HepG2 (cell line): ENCODE measurements at regions not wholly inside any gene's neighbourhood (a gene's known extent, or its start where the extent isn't known, plus 50 kb on each side); places are given as distances from the start of the nearest gene placed in this dataset.

ENCODE experiments used
- ATF7 ChIP-seq, 2 experiments: fragments of 450-650 bp in 1 of 2; sonication (generic) in 1 of 2; formaldehyde crosslinking in 1 of 2; IDR thresholded peaks; 2 replicates each; pipeline versions ENCODE4 v1.4.0 to v1.6.1; 2016 to 2020; ENCODE audit warnings: antibody characterized with exemption in 1 of 2, mild to moderate bottlenecking in 1 of 2, missing genetic modification reagents in 1 of 2
- KAT7 ChIP-seq: IDR thresholded peaks from 2 replicates; pipeline ENCODE4 v1.6.1; 2018; ENCODE audit warnings: borderline replicate concordance, missing compliant biosample characterization
- KLF9 ChIP-seq: IDR thresholded peaks from 2 replicates; pipeline ENCODE4 v1.6.1; 2016; ENCODE audit warnings: low read depth
- MEIS2 ChIP-seq: sonication (generic); formaldehyde crosslinking; IDR thresholded peaks from 2 replicates; pipeline ENCODE4 v1.9.0; 2021; ENCODE audit warnings: mild to moderate bottlenecking, missing genetic modification reagents
- MIER2 ChIP-seq: IDR thresholded peaks from 2 replicates; pipeline ENCODE4 v1.6.1; 2016; ENCODE audit warnings: missing biosample characterization, missing genetic modification reagents
- ONECUT2 ChIP-seq: sonication (generic); formaldehyde crosslinking; IDR thresholded peaks from 2 replicates; pipeline ENCODE4 v1.4.0; 2020; ENCODE audit warnings: missing genetic modification reagents
- RBM39 ChIP-seq: fragments of 200-400 bp; formaldehyde crosslinking; IDR thresholded peaks from one replicate; pipeline ENCODE4 v1.6.1; 2018; ENCODE audit warnings: antibody characterized with exemption, mild to moderate bottlenecking, low read depth, low read length; ENCODE audit not compliant: poor library complexity, severe bottlenecking
- SNAI1 ChIP-seq: sonication (generic); formaldehyde crosslinking; IDR thresholded peaks from 2 replicates; pipeline ENCODE4 v1.5.0; 2020; ENCODE audit warnings: mild to moderate bottlenecking, missing genetic modification reagents, borderline replicate concordance
- ZSCAN20 ChIP-seq: sonication (generic); formaldehyde crosslinking; IDR thresholded peaks from 2 replicates; pipeline ENCODE4 v1.4.0; 2020; ENCODE audit warnings: missing genetic modification reagents, mild to moderate bottlenecking, borderline replicate concordance
- TF ChIP-seq, protein P1 (sequence below): sonication (generic); formaldehyde crosslinking; IDR thresholded peaks from 2 replicates; pipeline ENCODE4 v1.4.0; 2020; ENCODE audit warnings: missing genetic modification reagents
- TF ChIP-seq, protein P2 (sequence below): sonication (generic); formaldehyde crosslinking; IDR thresholded peaks from 2 replicates; pipeline ENCODE4 v1.4.0; 2020; ENCODE audit warnings: missing genetic modification reagents
- TF ChIP-seq, protein P3 (sequence below): sonication (generic); formaldehyde crosslinking; IDR thresholded peaks from 2 replicates; pipeline ENCODE4 v1.4.0; 2020; ENCODE audit warnings: missing genetic modification reagents
- TF ChIP-seq, protein P4 (sequence below): IDR thresholded peaks from 2 replicates; pipeline ENCODE4 v1.6.1; 2016; ENCODE audit warnings: low read depth
- TF ChIP-seq, protein P5 (sequence below): sonication (generic); formaldehyde crosslinking; IDR thresholded peaks from 2 replicates; pipeline ENCODE4 v1.5.0; 2020; ENCODE audit warnings: mild to moderate bottlenecking, missing genetic modification reagents, borderline replicate concordance

DNA sequence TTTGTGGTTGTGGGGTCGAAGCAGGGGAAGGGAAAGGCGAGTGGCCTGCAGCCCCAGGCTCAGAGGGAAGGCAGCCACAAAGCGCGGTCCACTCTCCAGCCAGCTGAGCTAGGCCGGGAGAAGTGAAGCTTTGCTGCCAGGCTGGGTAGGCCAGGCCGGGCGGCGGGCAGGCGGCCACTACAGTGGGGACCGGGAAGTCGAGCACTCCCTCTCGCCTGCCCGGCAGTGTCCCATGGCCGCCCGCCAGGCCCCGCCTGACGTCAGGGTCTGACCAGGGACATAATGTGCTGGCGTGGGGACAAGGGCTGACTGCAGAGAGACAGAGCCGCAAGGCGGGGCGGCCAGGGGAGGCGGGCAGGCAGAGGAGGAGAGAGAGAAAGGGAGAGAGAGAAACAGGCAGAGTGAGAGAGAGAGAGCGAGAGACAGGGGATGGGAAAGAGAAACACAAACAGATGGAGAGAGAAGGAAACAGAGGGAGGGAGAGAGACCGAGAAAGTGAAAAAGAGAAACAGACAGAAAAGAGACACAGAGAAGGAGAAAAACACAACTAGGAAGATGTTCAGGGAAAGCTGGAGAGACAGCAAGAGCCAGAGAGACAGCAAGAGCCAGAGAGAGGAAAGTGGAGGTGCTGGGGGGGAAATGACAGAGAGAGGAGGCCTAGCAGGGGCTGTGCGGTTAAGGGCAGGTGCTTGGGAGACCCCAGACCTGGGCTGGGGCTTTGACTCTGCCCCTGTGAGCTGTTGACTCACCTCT lies 94.5 kb upstream of the PTPN1 start (continued):
- TF ChIP-seq, protein P1, sequence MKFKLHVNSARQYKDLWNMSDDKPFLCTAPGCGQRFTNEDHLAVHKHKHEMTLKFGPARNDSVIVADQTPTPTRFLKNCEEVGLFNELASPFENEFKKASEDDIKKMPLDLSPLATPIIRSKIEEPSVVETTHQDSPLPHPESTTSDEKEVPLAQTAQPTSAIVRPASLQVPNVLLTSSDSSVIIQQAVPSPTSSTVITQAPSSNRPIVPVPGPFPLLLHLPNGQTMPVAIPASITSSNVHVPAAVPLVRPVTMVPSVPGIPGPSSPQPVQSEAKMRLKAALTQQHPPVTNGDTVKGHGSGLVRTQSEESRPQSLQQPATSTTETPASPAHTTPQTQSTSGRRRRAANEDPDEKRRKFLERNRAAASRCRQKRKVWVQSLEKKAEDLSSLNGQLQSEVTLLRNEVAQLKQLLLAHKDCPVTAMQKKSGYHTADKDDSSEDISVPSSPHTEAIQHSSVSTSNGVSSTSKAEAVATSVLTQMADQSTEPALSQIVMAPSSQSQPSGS (CRISPR knock-in tag) = peak; percentile 75; the same call in 1 of the 2 replicates
- TF ChIP-seq SNAI1 = peak; percentile 25; the same call in 1 of the 2 replicates
- TF ChIP-seq ZSCAN20 (CRISPR knock-in tag) = 0 out of 2 replicates have a peak, but pooled peaks have one; percentile 63
- TF ChIP-seq, protein P2, sequence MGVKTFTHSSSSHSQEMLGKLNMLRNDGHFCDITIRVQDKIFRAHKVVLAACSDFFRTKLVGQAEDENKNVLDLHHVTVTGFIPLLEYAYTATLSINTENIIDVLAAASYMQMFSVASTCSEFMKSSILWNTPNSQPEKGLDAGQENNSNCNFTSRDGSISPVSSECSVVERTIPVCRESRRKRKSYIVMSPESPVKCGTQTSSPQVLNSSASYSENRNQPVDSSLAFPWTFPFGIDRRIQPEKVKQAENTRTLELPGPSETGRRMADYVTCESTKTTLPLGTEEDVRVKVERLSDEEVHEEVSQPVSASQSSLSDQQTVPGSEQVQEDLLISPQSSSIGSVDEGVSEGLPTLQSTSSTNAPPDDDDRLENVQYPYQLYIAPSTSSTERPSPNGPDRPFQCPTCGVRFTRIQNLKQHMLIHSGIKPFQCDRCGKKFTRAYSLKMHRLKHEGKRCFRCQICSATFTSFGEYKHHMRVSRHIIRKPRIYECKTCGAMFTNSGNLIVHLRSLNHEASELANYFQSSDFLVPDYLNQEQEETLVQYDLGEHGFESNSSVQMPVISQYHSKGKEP (CRISPR knock-in tag) = peak; percentile 15; the same call in 1 of the 2 replicates
- TF ChIP-seq ATF7 (IDR thresholded peaks at IDR 0.05) = peak; percentile 44; the same call in 1 of the 2 replicates
- TF ChIP-seq ATF7 (CRISPR knock-in tag; IDR thresholded peaks at IDR 0.05) = peak; percentile 65; the same call in 1 of the 2 replicates
- TF ChIP-seq, protein P3, sequence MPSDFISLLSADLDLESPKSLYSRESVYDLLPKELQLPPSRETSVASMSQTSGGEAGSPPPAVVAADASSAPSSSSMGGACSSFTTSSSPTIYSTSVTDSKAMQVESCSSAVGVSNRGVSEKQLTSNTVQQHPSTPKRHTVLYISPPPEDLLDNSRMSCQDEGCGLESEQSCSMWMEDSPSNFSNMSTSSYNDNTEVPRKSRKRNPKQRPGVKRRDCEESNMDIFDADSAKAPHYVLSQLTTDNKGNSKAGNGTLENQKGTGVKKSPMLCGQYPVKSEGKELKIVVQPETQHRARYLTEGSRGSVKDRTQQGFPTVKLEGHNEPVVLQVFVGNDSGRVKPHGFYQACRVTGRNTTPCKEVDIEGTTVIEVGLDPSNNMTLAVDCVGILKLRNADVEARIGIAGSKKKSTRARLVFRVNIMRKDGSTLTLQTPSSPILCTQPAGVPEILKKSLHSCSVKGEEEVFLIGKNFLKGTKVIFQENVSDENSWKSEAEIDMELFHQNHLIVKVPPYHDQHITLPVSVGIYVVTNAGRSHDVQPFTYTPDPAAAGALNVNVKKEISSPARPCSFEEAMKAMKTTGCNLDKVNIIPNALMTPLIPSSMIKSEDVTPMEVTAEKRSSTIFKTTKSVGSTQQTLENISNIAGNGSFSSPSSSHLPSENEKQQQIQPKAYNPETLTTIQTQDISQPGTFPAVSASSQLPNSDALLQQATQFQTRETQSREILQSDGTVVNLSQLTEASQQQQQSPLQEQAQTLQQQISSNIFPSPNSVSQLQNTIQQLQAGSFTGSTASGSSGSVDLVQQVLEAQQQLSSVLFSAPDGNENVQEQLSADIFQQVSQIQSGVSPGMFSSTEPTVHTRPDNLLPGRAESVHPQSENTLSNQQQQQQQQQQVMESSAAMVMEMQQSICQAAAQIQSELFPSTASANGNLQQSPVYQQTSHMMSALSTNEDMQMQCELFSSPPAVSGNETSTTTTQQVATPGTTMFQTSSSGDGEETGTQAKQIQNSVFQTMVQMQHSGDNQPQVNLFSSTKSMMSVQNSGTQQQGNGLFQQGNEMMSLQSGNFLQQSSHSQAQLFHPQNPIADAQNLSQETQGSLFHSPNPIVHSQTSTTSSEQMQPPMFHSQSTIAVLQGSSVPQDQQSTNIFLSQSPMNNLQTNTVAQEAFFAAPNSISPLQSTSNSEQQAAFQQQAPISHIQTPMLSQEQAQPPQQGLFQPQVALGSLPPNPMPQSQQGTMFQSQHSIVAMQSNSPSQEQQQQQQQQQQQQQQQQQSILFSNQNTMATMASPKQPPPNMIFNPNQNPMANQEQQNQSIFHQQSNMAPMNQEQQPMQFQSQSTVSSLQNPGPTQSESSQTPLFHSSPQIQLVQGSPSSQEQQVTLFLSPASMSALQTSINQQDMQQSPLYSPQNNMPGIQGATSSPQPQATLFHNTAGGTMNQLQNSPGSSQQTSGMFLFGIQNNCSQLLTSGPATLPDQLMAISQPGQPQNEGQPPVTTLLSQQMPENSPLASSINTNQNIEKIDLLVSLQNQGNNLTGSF (CRISPR knock-in tag) = peak; percentile 54; the same call in 1 of the 2 replicates
- TF ChIP-seq RBM39 = peak; percentile 43
- peak; percentile 75; the same call in 1 of the 2 replicates for TF ChIP-seq MIER2 (CRISPR knock-in tag)
- peak; percentile 44; the same call in 1 of the 2 replicates for TF ChIP-seq KAT7
- no peak for TF ChIP-seq KLF9 (CRISPR knock-in tag)
- TF ChIP-seq, protein P4, sequence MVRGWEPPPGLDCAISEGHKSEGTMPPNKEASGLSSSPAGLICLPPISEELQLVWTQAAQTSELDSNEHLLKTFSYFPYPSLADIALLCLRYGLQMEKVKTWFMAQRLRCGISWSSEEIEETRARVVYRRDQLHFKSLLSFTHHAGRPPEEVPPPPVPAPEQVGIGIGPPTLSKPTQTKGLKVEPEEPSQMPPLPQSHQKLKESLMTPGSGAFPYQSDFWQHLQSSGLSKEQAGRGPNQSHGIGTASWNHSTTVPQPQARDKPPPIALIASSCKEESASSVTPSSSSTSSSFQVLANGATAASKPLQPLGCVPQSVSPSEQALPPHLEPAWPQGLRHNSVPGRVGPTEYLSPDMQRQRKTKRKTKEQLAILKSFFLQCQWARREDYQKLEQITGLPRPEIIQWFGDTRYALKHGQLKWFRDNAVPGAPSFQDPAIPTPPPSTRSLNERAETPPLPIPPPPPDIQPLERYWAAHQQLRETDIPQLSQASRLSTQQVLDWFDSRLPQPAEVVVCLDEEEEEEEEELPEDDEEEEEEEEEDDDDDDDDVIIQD (CRISPR knock-in tag) = peak; percentile 59; the same call in 1 of the 2 replicates
- TF ChIP-seq, protein P5, sequence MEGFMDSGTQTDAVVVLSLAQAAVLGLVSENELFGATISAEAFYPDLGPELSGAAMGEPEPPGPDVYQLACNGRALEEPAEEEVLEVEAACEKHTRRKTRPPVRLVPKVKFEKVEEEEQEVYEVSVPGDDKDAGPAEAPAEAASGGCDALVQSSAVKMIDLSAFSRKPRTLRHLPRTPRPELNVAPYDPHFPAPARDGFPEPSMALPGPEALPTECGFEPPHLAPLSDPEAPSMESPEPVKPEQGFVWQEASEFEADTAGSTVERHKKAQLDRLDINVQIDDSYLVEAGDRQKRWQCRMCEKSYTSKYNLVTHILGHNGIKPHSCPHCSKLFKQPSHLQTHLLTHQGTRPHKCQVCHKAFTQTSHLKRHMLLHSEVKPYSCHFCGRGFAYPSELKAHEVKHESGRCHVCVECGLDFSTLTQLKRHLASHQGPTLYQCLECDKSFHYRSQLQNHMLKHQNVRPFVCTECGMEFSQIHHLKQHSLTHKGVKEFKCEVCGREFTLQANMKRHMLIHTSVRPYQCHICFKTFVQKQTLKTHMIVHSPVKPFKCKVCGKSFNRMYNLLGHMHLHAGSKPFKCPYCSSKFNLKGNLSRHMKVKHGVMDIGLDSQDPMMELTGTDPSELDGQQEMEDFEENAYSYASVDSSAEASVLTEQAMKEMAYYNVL (CRISPR knock-in tag) = peak; percentile 99
- TF ChIP-seq ONECUT2 (CRISPR knock-in tag) = peak; percentile 34; the same call in 1 of the 2 replicates
- TF ChIP-seq MEIS2 (CRISPR knock-in tag) = 0 out of 2 replicates have a peak, but pooled peaks have one; percentile 48
